ENCODE measurements at regions not wholly inside any gene's neighbourhood (a gene's known extent, or its start where the extent isn't known, plus 50 kb on each side); places are given as distances from the start of the nearest gene placed in this dataset.

DNA sequence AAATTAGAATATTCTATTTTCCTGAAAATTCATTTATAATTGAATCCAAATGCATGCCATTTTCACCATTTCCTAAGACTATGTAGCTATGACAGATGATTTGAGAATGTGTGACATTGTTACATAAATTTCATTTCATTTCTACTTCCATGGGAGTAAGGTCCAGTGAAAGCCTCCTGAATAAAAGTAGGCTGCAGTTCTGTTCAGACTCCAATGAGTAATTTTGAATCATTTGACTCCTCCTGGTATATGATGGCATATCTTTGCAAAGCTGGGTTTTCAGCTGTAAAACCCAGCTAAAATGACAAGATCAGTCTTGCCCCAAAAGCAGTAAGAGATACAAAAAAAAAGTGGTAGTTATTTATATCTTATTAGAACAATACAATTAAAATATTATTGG lies 101.0 kb upstream of the DNAJC10 start:
- H2BK15ac ChIP-seq (replicated peaks; ENCODE audit: low read depth), result no peak overlapping the region
- no peak overlapping the region for H3K23ac ChIP-seq (ENCODE audit: low read length)
- no peak overlapping the region for H3K4me2 ChIP-seq (ENCODE audit: low read length)
- no peak overlapping the region for H2BK120ac ChIP-seq (ENCODE audit: low read depth, low read length)
- no peak overlapping the region for H4K5ac ChIP-seq (ENCODE audit: low read length)
- no peaks in the 10 kb centered on the region for H3K36me3 ChIP-seq (ENCODE audit: control insufficient read depth, insufficient read depth, low read length)
- no peaks in the 10 kb centered on the region for H3K27me3 ChIP-seq (ENCODE audit: insufficient read depth, low read length, poor library complexity)
- H3K4me1 ChIP-seq (ENCODE audit: control insufficient read depth, low read depth, low read length), result no peaks in the 10 kb centered on the region
- H3K27ac ChIP-seq (ENCODE audit: low read depth, low read length), result no peak overlapping the region
- H3K18ac ChIP-seq (ENCODE audit: low read length), result no peak overlapping the region
- no peak overlapping the region for H2BK5ac ChIP-seq (ENCODE audit: low read length)
- no peak overlapping the region for H3K4me3 ChIP-seq (ENCODE audit: low read length)
- H2AK5ac ChIP-seq (ENCODE audit: low read length), result no peak overlapping the region
- no peak overlapping the region for H4K8ac ChIP-seq (ENCODE audit: low read depth, low read length)
- no peak overlapping the region for H3K56ac ChIP-seq (ENCODE audit: low read length)
- H3K79me1 ChIP-seq (ENCODE audit: low read length), result no peaks in the 10 kb centered on the region
- no peak overlapping the region for H3K4ac ChIP-seq (ENCODE audit: low read depth, low read length)
- no peak for DNase-seq
- no peak overlapping the region for H3K9ac ChIP-seq (ENCODE audit: low read length)
- no peaks in the 10 kb centered on the region for H3K79me2 ChIP-seq (ENCODE audit: control insufficient read depth, insufficient read depth, low read length)

DNA sequence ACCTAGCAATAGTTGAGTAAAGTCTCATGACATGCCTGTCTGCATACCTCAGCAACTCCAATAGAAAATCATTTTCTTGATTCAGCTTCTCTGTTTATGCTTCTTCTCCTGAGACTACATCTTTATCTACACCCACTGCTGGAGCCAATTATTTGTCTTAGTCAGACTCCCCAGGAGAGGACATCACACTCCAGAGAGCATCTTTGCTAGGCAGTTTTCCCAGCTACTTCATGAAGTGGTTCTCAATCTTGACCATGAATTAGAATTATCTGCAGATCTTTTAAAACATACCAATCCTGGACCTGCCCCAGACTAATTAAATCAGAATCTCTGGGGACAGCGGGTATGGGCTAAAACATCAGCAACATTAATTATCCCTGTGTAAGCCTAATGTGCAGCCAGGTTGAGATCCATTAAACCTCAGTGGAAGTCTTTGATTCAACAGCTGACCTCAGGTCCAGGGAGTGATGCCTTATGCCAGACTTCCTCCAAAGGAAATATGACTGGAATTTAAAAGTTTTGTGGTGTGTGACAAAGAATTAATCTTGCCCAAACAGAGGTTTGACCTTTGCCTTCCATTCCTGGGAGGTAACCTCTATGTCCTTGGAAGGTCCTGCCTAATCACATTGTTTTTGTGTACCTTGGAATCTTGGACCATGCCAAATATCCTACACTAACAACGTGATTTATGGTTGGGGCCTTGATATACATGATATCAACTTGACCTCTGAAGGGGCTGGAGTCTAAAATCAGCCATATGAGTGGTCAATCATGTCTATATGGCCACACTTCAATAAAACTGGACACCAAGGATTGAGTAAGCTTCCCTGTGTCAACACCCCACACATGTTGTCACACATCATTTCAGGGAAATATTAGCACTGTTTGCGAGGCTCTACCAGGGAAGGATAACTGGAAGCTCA lies 99.3 kb upstream of the DNAJC10 start:
- Histone ChIP-seq H4K5ac (ENCODE audit: low read length) (no peak overlapping the region), H3K36me3 (ENCODE audit: control insufficient read depth, insufficient read depth, low read length) (no peaks in the 10 kb centered on the region), H3K27ac (ENCODE audit: low read depth, low read length) (no peak overlapping the region), H2AK5ac (ENCODE audit: low read length) (no peak overlapping the region), H3K9ac (ENCODE audit: low read length) (no peak overlapping the region), H3K56ac (ENCODE audit: low read length) (no peak overlapping the region), H3K79me1 (ENCODE audit: low read length) (no peaks in the 10 kb centered on the region), H2BK15ac (replicated peaks; ENCODE audit: low read depth) (no peak overlapping the region), H3K18ac (ENCODE audit: low read length) (no peak overlapping the region), H2BK5ac (ENCODE audit: low read length) (no peak overlapping the region), H3K4me1 (ENCODE audit: control insufficient read depth, low read depth, low read length) (no peaks in the 10 kb centered on the region), H3K27me3 (ENCODE audit: insufficient read depth, low read length, poor library complexity) (no peaks in the 10 kb centered on the region), H3K79me2 (ENCODE audit: control insufficient read depth, insufficient read depth, low read length) (no peaks in the 10 kb centered on the region), H3K4me2 (ENCODE audit: low read length) (no peak overlapping the region), H3K4me3 (ENCODE audit: low read length) (no peak overlapping the region), H3K23ac (ENCODE audit: low read length) (no peak overlapping the region), H3K4ac (ENCODE audit: low read depth, low read length) (no peak overlapping the region), H4K8ac (ENCODE audit: low read depth, low read length) (no peak overlapping the region), H2BK120ac (ENCODE audit: low read depth, low read length) (no peak overlapping the region)
- no peak for DNase-seq
- WGBS (ENCODE audit: extremely low coverage, insufficient coverage, low lambda C conversion rate), result no CpG with 5 or more reads among the region's 3 CpGs

DNA sequence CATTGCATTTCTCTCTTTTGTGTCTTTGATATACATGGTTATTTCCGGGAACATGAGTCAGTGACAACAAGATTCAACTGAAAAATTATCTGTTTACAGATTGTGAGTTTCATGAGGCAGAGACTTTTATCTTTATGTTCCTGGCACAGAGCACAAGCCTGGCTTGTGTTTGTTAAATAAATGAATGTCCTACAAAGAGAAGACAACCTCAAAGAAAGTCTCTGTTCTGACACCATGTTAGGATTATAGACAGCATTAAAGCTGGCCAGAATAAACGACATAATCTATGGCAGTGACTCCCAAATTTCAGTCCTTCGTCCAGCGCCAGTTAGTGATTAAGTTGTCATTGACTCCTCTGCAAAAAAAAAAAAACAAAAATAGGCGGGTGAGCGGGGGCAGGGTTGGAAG lies 97.4 kb upstream of the DNAJC10 start:
- Histone ChIP-seq H2BK15ac (replicated peaks; ENCODE audit: low read depth) (no peak overlapping the region), H4K5ac (ENCODE audit: low read length) (no peak overlapping the region), H3K23ac (ENCODE audit: low read length) (no peak overlapping the region), H3K18ac (ENCODE audit: low read length) (no peak overlapping the region), H3K27me3 (ENCODE audit: insufficient read depth, low read length, poor library complexity) (no peaks in the 10 kb centered on the region), H3K36me3 (ENCODE audit: control insufficient read depth, insufficient read depth, low read length) (no peaks in the 10 kb centered on the region), H3K27ac (ENCODE audit: low read depth, low read length) (no peak overlapping the region), H3K56ac (ENCODE audit: low read length) (no peak overlapping the region), H2BK120ac (ENCODE audit: low read depth, low read length) (no peak overlapping the region), H3K79me1 (ENCODE audit: low read length) (no peaks in the 10 kb centered on the region), H3K9ac (ENCODE audit: low read length) (no peak overlapping the region), H3K4me1 (ENCODE audit: control insufficient read depth, low read depth, low read length) (no peaks in the 10 kb centered on the region), H2BK5ac (ENCODE audit: low read length) (no peak overlapping the region), H3K4me3 (ENCODE audit: low read length) (no peak overlapping the region), H3K79me2 (ENCODE audit: control insufficient read depth, insufficient read depth, low read length) (no peaks in the 10 kb centered on the region), H3K4ac (ENCODE audit: low read depth, low read length) (no peak overlapping the region), H3K4me2 (ENCODE audit: low read length) (no peak overlapping the region), H4K8ac (ENCODE audit: low read depth, low read length) (no peak overlapping the region), H2AK5ac (ENCODE audit: low read length) (no peak overlapping the region)
- no CpG with 5 or more reads among the region's 6 CpGs for WGBS (ENCODE audit: extremely low coverage, insufficient coverage, low lambda C conversion rate)
- DNase-seq, result no peak

DNA sequence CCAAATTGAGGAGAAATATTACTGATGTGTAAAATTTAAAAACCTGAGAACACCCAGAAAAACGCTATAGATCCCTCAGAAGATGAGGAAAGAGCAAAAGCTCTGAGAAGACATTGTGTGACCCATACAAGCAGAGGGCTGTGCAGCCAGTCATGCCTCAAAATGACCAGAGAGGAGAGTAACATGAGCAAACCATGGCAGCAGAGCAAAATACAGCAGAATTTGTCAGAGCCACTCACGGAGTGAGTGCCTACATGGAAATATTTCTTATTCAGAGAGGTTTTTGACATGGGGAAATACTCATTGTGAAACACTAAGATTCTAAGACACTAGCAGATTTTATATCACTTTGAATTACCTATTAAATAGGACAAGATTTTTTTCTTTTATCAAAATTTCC lies 96.8 kb upstream of the DNAJC10 start:
- no peak overlapping the region for H4K8ac ChIP-seq (ENCODE audit: low read depth, low read length)
- no peak overlapping the region for H3K4me2 ChIP-seq (ENCODE audit: low read length)
- no peak overlapping the region for H2BK120ac ChIP-seq (ENCODE audit: low read depth, low read length)
- no peak overlapping the region for H2BK5ac ChIP-seq (ENCODE audit: low read length)
- H3K18ac ChIP-seq (ENCODE audit: low read length), result no peak overlapping the region
- H3K4me1 ChIP-seq (ENCODE audit: control insufficient read depth, low read depth, low read length), result no peaks in the 10 kb centered on the region
- H3K36me3 ChIP-seq (ENCODE audit: control insufficient read depth, insufficient read depth, low read length), result no peaks in the 10 kb centered on the region
- no peaks in the 10 kb centered on the region for H3K27me3 ChIP-seq (ENCODE audit: insufficient read depth, low read length, poor library complexity)
- no peak overlapping the region for H3K4ac ChIP-seq (ENCODE audit: low read depth, low read length)
- no peaks in the 10 kb centered on the region for H3K79me1 ChIP-seq (ENCODE audit: low read length)
- H3K79me2 ChIP-seq (ENCODE audit: control insufficient read depth, insufficient read depth, low read length), result no peaks in the 10 kb centered on the region
- no peak overlapping the region for H3K4me3 ChIP-seq (ENCODE audit: low read length)
- H2AK5ac ChIP-seq (ENCODE audit: low read length), result no peak overlapping the region
- H3K23ac ChIP-seq (ENCODE audit: low read length), result no peak overlapping the region
- H3K9ac ChIP-seq (ENCODE audit: low read length), result no peak overlapping the region
- no peak overlapping the region for H2BK15ac ChIP-seq (replicated peaks; ENCODE audit: low read depth)
- WGBS (ENCODE audit: extremely low coverage, insufficient coverage, low lambda C conversion rate), result no CpG with 5 or more reads among the region's 2 CpGs
- no peak for DNase-seq
- H3K56ac ChIP-seq (ENCODE audit: low read length), result no peak overlapping the region
- no peak overlapping the region for H3K27ac ChIP-seq (ENCODE audit: low read depth, low read length)
- no peak overlapping the region for H4K5ac ChIP-seq (ENCODE audit: low read length)

DNA sequence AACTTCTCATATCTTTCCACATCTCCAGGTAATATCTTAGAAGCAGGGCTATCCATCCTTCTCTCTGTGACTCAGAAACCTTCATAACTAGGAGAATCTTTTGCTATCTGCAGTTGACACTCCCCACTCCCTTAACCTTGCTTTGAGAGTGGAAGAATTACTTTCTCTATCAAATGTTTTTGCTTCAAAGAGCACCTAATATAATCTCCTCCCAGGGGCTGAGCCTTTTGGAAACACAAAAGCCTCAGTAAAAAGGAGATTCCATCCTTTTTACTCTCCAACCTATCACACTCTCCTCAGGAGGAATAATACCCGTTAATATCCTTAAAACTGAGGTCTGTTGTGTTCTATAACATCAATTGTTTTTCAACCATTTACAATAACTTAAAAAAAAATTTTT lies 94.9 kb upstream of the DNAJC10 start:
- Histone ChIP-seq H2AK5ac (ENCODE audit: low read length) (no peak overlapping the region), H3K23ac (ENCODE audit: low read length) (no peak overlapping the region), H3K56ac (ENCODE audit: low read length) (no peak overlapping the region), H4K5ac (ENCODE audit: low read length) (no peak overlapping the region), H2BK5ac (ENCODE audit: low read length) (no peak overlapping the region), H3K36me3 (ENCODE audit: control insufficient read depth, insufficient read depth, low read length) (no peaks in the 10 kb centered on the region), H3K79me1 (ENCODE audit: low read length) (no peaks in the 10 kb centered on the region), H3K4ac (ENCODE audit: low read depth, low read length) (no peak overlapping the region), H3K27me3 (ENCODE audit: insufficient read depth, low read length, poor library complexity) (no peaks in the 10 kb centered on the region), H2BK120ac (ENCODE audit: low read depth, low read length) (no peak overlapping the region), H2BK15ac (replicated peaks; ENCODE audit: low read depth) (no peak overlapping the region), H3K4me2 (ENCODE audit: low read length) (no peak overlapping the region), H3K4me1 (ENCODE audit: control insufficient read depth, low read depth, low read length) (no peaks in the 10 kb centered on the region), H3K79me2 (ENCODE audit: control insufficient read depth, insufficient read depth, low read length) (no peaks in the 10 kb centered on the region), H3K9ac (ENCODE audit: low read length) (no peak overlapping the region), H3K4me3 (ENCODE audit: low read length) (no peak overlapping the region), H4K8ac (ENCODE audit: low read depth, low read length) (no peak overlapping the region), H3K18ac (ENCODE audit: low read length) (no peak overlapping the region), H3K27ac (ENCODE audit: low read depth, low read length) (no peak overlapping the region)
- no CpG with 5 or more reads among the region's 1 CpG for WGBS (ENCODE audit: extremely low coverage, insufficient coverage, low lambda C conversion rate)
- no peak for DNase-seq

DNA sequence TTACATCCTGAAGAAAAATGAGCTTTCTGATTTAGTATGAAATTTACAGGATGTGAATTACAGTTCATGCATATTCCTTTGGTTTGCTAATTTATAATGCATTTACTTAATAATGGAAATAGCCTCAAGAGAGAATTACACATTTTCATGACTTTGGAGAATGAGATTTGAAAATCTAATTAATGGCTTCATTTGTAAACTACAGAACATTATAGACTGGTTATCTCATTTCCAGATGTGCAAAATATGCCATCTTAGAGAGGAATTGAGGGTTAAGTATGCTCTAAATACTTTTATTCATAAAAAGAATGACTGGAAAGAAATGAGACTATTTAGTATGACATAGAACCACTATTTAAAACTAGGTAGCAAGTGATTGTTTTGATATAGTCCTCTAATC lies 94.2 kb upstream of the DNAJC10 start:
- Histone ChIP-seq H2AK5ac (ENCODE audit: low read length) (no peak overlapping the region), H3K27me3 (ENCODE audit: insufficient read depth, low read length, poor library complexity) (no peaks in the 10 kb centered on the region), H2BK5ac (ENCODE audit: low read length) (no peak overlapping the region), H3K4me2 (ENCODE audit: low read length) (no peak overlapping the region), H2BK120ac (ENCODE audit: low read depth, low read length) (no peak overlapping the region), H3K27ac (ENCODE audit: low read depth, low read length) (no peak overlapping the region), H3K4me1 (ENCODE audit: control insufficient read depth, low read depth, low read length) (no peaks in the 10 kb centered on the region), H3K36me3 (ENCODE audit: control insufficient read depth, insufficient read depth, low read length) (no peaks in the 10 kb centered on the region), H3K9ac (ENCODE audit: low read length) (no peak overlapping the region), H3K23ac (ENCODE audit: low read length) (no peak overlapping the region), H3K56ac (ENCODE audit: low read length) (no peak overlapping the region), H4K8ac (ENCODE audit: low read depth, low read length) (no peak overlapping the region), H3K4me3 (ENCODE audit: low read length) (no peak overlapping the region), H3K79me2 (ENCODE audit: control insufficient read depth, insufficient read depth, low read length) (no peaks in the 10 kb centered on the region), H3K4ac (ENCODE audit: low read depth, low read length) (no peak overlapping the region), H2BK15ac (replicated peaks; ENCODE audit: low read depth) (no peak overlapping the region), H3K18ac (ENCODE audit: low read length) (no peak overlapping the region), H4K5ac (ENCODE audit: low read length) (no peak overlapping the region), H3K79me1 (ENCODE audit: low read length) (no peaks in the 10 kb centered on the region)
- no peak for DNase-seq
